ENCODE measurements at regions not wholly inside any gene's neighbourhood (a gene's known extent, or its start where the extent isn't known, plus 50 kb on each side); places are given as distances from the start of the nearest gene placed in this dataset.

DNA sequence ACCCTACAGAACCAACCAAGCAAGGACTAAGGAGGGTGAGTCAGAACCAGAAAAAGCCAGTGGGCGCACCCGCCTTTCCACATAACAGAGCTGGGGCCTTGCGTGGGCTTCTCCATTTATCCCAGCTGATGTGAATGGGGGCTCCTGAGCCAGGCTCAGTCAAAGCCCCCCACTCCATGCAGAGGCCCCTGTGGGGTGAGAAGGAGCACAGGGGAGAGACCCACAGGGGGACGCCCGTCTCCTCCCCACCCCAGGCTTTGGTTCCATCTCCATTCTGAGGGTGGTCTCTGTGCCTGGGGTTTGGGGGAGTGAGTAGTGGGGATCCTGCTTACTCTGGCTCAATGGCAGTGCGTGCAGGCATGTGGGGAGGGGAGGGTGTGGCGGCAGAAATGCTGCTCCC is 210.1 kb upstream of the TNRC6C start:
- Histone ChIP-seq H2AFZ (ENCODE audit: low read depth, low read length) (no peak overlapping the region), H3K9me3 (ENCODE audit: low read length) (peaks cover 2% of the 10 kb centered on the region), H3K36me3 (ENCODE audit: insufficient read depth, low read length) (no peaks in the 10 kb centered on the region), H3K4me1 (ENCODE audit: insufficient read depth, low read length) (peaks cover 8% of the 10 kb centered on the region), H3K27me3 (ENCODE audit: insufficient read depth, low read length) (no peaks in the 10 kb centered on the region), H3K4me3 (ENCODE audit: low read length) (no peak overlapping the region)

DNA sequence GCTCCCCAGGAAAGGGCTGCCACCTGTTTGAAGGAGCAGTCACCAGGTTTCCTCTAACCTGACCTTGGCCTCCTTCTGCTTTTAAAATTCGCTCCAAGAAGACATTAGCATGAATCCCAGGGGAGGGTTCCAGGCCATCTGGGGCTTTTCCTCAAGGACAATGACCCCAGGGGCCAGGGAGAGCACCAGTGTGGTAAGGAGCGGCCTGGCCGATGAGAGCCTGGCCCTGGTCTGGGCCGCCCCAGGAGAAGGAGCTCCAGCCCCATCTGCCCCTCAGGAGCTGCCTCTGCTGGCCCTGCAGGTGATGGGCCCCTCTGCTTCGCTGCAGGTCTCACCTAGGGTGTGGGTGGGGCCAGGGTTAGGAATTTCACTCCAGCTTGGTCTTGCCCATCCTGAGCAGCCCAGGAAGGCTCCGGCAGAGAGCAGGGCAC is 209.2 kb upstream of the TNRC6C start:
- Histone ChIP-seq H3K9me3 (ENCODE audit: low read length) (peaks cover 2% of the 10 kb centered on the region), H3K4me3 (ENCODE audit: low read length) (no peak overlapping the region), H3K36me3 (ENCODE audit: insufficient read depth, low read length) (no peaks in the 10 kb centered on the region), H2AFZ (ENCODE audit: low read depth, low read length) (no peak overlapping the region), H3K4me1 (ENCODE audit: insufficient read depth, low read length) (peaks cover 8% of the 10 kb centered on the region), H3K27me3 (ENCODE audit: insufficient read depth, low read length) (no peaks in the 10 kb centered on the region)

DNA sequence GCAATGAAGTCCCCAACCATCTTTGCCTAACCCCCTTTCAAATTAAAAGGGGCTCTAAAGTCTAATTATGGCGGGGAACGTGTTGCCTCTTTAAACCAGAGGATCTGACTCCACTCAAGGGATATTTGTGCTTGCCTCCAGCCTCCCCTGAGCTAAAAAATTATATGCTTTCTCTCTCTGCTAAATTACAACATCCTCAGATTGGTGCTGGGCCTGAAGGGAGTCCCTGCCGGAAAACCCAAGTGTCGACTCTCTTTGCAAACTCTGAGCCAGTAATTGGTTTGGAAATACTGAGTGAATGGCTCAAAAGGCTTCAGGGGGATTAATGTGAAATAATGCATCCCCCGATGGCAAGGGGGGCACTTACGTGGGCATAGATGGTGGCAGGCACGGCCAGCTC is 208.5 kb upstream of the TNRC6C start:
- H3K9me3 ChIP-seq (ENCODE audit: low read length): peaks cover 3% of the 10 kb centered on the region
- H3K4me1 ChIP-seq (ENCODE audit: insufficient read depth, low read length): peaks cover 8% of the 10 kb centered on the region
- no peak overlapping the region for H3K4me3 ChIP-seq (ENCODE audit: low read length)
- no peaks in the 10 kb centered on the region for H3K27me3 ChIP-seq (ENCODE audit: insufficient read depth, low read length)
- H3K36me3 ChIP-seq (ENCODE audit: insufficient read depth, low read length): no peaks in the 10 kb centered on the region
- H2AFZ ChIP-seq (ENCODE audit: low read depth, low read length): no peak overlapping the region

DNA sequence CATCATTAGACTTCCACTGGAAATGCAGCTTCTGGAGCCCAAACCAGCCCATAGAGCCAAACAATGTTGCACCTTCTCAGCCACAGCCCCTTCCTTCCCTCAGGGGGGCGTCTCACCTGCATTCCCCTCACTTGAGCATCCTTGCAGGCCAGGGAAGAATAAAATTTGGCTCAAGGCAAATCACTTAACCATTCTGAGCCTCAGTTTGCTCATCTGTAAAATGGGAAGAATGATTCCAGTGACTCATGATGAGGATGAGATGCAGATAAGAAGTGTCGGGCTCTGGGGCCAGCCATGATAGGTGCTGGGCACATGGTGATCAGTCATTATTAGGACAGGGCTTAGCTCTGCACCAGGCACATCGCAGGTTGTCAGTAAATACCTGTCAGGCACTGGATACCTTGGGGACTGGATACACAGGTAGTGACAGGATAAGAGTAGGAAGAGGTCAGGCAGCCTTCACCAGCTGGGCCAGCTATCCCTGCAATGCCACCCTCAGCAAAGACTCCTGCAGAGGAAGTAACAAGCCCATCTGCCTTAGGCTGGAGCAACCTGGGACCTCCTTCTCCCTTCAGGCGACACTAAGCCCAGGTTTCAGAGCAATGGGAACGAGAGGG is 208.0 kb upstream of the TNRC6C start:
- Histone ChIP-seq H3K4me3 (ENCODE audit: low read length) (no peak overlapping the region), H3K9me3 (ENCODE audit: low read length) (peaks cover 2% of the 10 kb centered on the region), H2AFZ (ENCODE audit: low read depth, low read length) (no peak overlapping the region), H3K36me3 (ENCODE audit: insufficient read depth, low read length) (no peaks in the 10 kb centered on the region), H3K4me1 (ENCODE audit: insufficient read depth, low read length) (peaks cover 8% of the 10 kb centered on the region), H3K27me3 (ENCODE audit: insufficient read depth, low read length) (no peaks in the 10 kb centered on the region)

DNA sequence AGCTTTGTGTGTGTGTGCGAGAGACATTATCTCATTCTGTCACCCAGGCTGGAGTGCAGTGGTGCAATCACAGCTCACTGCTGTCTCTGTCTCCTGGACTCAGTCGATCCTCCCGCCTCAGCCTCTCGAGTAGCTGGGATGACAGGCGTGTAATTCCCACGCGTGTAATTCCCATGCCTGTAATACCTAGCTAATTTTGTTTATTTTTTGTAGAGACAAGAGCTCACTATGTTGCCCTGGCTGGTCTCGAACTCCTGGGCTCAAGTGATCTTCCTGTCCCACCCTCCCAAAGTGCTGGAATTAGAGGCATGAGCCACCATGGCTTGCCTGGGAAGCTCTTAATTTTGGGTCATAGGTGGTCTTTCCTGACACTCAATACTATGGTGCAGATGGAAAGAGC is 205.3 kb upstream of the TNRC6C start:
- no peaks in the 10 kb centered on the region for H3K36me3 ChIP-seq (ENCODE audit: insufficient read depth, low read length)
- H3K27me3 ChIP-seq (ENCODE audit: insufficient read depth, low read length): no peaks in the 10 kb centered on the region
- no peaks in the 10 kb centered on the region for H3K4me1 ChIP-seq (ENCODE audit: insufficient read depth, low read length)
- no peak overlapping the region for H2AFZ ChIP-seq (ENCODE audit: low read depth, low read length)
- peaks cover 2% of the 10 kb centered on the region for H3K9me3 ChIP-seq (ENCODE audit: low read length)
- H3K4me3 ChIP-seq (ENCODE audit: low read length): no peak overlapping the region

DNA sequence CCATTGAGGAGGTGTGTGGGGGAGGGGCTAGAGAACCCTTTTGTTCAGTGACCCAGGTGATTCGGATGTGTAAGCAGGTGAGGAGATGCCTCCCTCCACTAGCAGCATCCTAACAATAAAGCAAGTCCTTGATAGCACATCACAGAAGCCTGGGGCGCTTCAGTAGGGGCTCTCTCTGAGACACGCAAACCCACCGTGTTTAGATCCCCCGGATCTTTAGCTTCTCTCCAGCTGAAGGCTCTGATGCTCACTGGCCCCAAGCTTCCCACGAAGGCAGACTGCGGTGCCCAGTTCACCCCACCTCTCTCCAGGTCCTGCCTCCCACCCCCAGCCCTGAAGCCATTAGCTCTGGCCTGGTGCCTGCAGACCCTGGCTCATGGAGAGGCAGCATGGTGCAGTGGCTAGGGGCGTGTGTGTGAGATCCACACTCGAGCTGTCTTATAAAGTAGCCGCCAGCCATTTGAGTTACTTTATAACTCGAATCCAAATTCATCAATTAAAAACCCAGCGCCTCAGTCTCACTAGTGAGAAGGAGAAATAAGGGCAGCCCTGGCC is 204.7 kb upstream of the TNRC6C start:
- H3K36me3 ChIP-seq (ENCODE audit: insufficient read depth, low read length): no peaks in the 10 kb centered on the region
- H3K27me3 ChIP-seq (ENCODE audit: insufficient read depth, low read length): no peaks in the 10 kb centered on the region
- no peak overlapping the region for H2AFZ ChIP-seq (ENCODE audit: low read depth, low read length)
- no peaks in the 10 kb centered on the region for H3K4me1 ChIP-seq (ENCODE audit: insufficient read depth, low read length)
- peaks cover 2% of the 10 kb centered on the region for H3K9me3 ChIP-seq (ENCODE audit: low read length)
- no peak overlapping the region for H3K4me3 ChIP-seq (ENCODE audit: low read length)

DNA sequence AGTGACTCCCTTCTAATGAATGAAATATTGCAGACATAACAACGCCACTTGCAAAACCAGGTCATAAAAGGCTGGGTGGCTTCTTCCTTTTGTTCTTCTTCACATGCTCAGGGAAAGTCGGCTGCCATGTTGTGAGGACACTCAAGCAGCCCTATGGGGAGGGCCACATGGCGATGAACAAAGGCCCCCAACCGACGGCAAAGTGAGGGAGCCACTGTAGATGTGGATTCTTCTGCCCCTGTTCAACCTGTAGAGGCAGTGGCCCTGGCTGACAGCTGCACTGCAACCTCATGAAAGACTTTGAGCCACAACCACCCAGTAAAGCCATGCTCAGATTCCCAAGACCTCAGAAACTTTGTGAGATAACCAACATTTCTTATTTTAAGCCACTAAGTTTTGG is 203.5 kb upstream of the TNRC6C start:
- H3K4me1 ChIP-seq (ENCODE audit: insufficient read depth, low read length): no peaks in the 10 kb centered on the region
- H3K9me3 ChIP-seq (ENCODE audit: low read length): peaks cover 2% of the 10 kb centered on the region

DNA sequence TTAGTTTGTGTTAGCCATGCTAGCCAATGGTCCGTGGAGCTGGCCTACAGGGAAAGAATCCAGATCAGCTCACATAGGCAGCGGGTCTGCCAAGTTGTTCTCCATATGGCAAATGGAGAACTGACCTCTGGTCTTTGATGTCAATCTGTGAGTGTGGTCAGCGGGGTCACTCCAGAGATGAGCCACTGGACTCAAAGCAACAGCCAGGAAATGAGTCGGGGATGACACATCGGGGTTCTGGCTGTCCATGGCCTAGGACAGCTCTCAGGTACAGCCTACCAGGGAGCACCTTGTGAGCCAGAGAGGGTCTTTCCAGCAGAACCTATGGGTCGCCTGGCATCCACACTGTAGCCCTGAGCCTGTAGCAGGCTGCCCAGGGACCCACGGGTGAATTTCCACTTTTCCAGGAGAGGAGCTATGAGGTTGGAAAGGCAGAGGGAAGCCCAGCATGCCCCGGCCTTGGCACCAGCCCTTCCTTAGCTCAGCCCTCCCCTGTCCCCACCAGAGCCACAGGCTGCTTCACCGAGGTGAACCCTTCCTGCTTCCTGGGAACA is 203.0 kb upstream of the TNRC6C start:
- Histone ChIP-seq H2AFZ (ENCODE audit: low read depth, low read length) (no peak overlapping the region), H3K27me3 (ENCODE audit: insufficient read depth, low read length) (no peaks in the 10 kb centered on the region), H3K4me1 (ENCODE audit: insufficient read depth, low read length) (no peaks in the 10 kb centered on the region), H3K4me3 (ENCODE audit: low read length) (no peak overlapping the region), H3K9me3 (ENCODE audit: low read length) (peaks cover 2% of the 10 kb centered on the region), H3K36me3 (ENCODE audit: insufficient read depth, low read length) (no peaks in the 10 kb centered on the region)

More for the DNA sequence above, 203.5 kb upstream of the TNRC6C start:
- no peak overlapping the region for H3K4me3 ChIP-seq (ENCODE audit: low read length)
- H3K27me3 ChIP-seq (ENCODE audit: insufficient read depth, low read length): no peaks in the 10 kb centered on the region
- no peak overlapping the region for H2AFZ ChIP-seq (ENCODE audit: low read depth, low read length)
- no peaks in the 10 kb centered on the region for H3K36me3 ChIP-seq (ENCODE audit: insufficient read depth, low read length)

DNA sequence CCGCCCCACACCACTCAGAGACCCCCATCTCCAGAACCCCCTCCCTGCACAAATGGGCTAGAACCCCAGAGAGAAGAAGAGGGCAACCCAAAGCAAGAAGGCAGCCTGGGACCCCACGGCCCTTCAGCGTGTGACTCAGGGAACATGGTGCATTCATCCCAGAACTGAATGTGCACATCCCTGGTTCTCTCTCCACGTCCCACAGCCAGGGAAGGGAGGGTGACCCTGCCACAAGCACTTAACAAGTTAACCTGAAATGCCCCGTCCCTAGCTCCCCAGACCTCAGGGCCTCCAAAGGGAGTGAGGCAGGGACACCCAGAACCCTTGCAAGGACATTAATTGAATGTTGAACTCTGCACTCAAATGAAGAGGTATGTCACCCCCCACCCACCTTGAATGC is 202.5 kb upstream of the TNRC6C start:
- Histone ChIP-seq H2AFZ (ENCODE audit: low read depth, low read length) (no peak overlapping the region), H3K9me3 (ENCODE audit: low read length) (peaks cover 2% of the 10 kb centered on the region), H3K27me3 (ENCODE audit: insufficient read depth, low read length) (no peaks in the 10 kb centered on the region), H3K4me3 (ENCODE audit: low read length) (no peak overlapping the region), H3K36me3 (ENCODE audit: insufficient read depth, low read length) (no peaks in the 10 kb centered on the region), H3K4me1 (ENCODE audit: insufficient read depth, low read length) (no peaks in the 10 kb centered on the region)

DNA sequence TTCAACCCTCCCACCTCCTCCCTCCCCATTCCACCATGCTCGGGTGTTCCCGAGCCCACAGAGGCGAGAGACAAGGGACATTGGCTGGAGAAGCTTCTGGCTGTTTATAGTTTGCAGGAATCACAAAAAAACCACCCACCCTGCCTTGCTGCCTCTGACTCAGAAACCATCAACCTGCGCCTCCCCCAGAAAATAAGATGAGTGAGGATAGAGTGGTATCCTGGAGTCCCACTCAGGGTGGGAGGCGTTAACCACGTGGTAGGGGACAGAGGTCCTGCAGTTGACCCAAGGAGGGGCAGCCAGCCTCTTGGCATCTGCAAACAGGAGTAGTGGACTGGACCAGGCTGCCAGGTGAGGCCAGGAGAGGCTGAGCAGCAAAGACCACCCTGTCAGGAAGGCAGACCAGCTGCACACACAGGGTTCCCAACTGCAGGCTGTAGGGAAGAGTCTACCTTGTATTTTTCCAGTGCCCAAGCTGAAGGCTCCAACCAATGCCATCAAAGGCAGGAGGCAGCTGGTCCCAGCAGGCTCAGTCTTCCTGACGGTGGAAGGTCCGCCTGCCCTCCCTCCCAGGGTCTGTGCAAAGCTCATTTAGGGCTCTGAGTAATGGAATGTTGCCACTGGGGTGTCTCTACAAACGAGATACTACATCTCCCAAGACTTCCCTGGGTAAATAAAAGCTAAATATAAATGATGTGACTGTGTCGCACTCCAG is 201.5 kb upstream of the TNRC6C start:
- H3K9me3 ChIP-seq (ENCODE audit: low read length): peaks cover 2% of the 10 kb centered on the region
- H2AFZ ChIP-seq (ENCODE audit: low read depth, low read length): no peak overlapping the region
- H3K4me1 ChIP-seq (ENCODE audit: insufficient read depth, low read length): no peaks in the 10 kb centered on the region
- H3K27me3 ChIP-seq (ENCODE audit: insufficient read depth, low read length): no peaks in the 10 kb centered on the region
- no peak overlapping the region for H3K4me3 ChIP-seq (ENCODE audit: low read length)
- no peaks in the 10 kb centered on the region for H3K36me3 ChIP-seq (ENCODE audit: insufficient read depth, low read length)

DNA sequence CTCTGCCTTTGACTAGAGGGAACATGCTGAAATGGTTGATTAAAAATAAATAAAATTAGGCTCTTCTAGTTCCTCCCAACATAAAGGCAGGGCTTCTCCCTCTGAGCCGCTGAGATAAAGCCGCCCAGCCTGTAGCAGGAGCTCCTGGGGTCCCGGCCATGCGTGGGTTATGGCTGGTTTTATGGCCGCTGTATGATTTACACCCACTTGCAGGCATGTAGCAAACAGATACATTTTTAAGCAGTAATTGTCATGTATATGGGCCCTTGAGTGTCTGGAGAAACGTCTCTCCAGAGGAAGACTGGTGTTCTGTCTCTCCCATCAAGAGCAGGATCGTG is 201.0 kb upstream of the TNRC6C start:
- no peak overlapping the region for H3K4me3 ChIP-seq (ENCODE audit: low read length)
- H3K27me3 ChIP-seq (ENCODE audit: insufficient read depth, low read length): no peaks in the 10 kb centered on the region
- H3K4me1 ChIP-seq (ENCODE audit: insufficient read depth, low read length): no peaks in the 10 kb centered on the region
- H3K9me3 ChIP-seq (ENCODE audit: low read length): peaks cover 2% of the 10 kb centered on the region
- H3K36me3 ChIP-seq (ENCODE audit: insufficient read depth, low read length): no peaks in the 10 kb centered on the region
- no peak overlapping the region for H2AFZ ChIP-seq (ENCODE audit: low read depth, low read length)

DNA sequence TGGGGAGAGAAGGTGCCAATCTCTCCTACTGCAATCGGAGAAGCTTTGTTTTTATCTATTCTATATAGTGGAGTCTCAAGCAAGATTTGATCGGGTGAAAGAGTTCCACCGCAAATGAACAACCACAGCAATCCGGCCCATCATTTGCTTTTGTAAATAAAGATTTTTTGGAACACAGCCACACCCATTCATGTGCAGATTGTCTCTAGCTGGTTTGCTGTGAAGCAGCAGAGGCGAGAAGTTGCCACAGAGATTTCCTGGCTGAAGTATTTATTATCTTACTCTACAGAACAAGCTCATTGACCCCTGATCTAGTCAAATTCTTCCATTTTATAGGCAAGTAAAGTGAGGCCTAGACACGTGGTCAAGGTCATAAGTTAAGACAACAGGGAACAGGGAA is 195.5 kb upstream of the TNRC6C start:
- Histone ChIP-seq H3K36me3 (ENCODE audit: insufficient read depth, low read length) (no peaks in the 10 kb centered on the region), H3K4me3 (ENCODE audit: low read length) (no peak overlapping the region), H2AFZ (ENCODE audit: low read depth, low read length) (no peak overlapping the region), H3K27me3 (ENCODE audit: insufficient read depth, low read length) (no peaks in the 10 kb centered on the region), H3K9me3 (ENCODE audit: low read length) (no peaks in the 10 kb centered on the region), H3K4me1 (ENCODE audit: insufficient read depth, low read length) (no peaks in the 10 kb centered on the region)

DNA sequence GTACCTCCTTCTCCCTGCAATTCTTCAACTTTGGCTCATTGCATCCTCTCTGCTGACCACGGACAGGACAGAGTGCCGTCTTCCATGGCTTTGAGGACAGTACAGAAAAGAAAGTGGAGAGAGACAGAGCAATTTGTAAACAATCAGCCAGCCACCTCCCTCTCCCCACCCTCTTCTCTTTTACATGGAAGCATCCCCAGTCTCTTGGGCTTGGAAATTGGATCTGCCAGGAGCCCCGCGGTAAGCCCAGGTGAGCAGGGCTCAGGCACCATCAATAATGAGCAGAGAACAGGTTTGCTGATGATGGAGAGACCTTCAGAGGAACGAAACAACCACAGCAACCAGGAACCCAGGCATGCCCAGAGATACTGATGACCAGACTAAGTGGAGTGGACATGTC is 194.9 kb upstream of the TNRC6C start:
- Histone ChIP-seq H3K9me3 (ENCODE audit: low read length) (no peaks in the 10 kb centered on the region), H3K36me3 (ENCODE audit: insufficient read depth, low read length) (no peaks in the 10 kb centered on the region), H2AFZ (ENCODE audit: low read depth, low read length) (no peak overlapping the region), H3K4me1 (ENCODE audit: insufficient read depth, low read length) (no peaks in the 10 kb centered on the region), H3K4me3 (ENCODE audit: low read length) (no peak overlapping the region), H3K27me3 (ENCODE audit: insufficient read depth, low read length) (no peaks in the 10 kb centered on the region)

Measured in neuron (in vitro differentiated cells).